H1 (cell line): ENCODE measurements at regions not wholly inside any gene's neighbourhood (a gene's known extent, or its start where the extent isn't known, plus 50 kb on each side); places are given as distances from the start of the nearest gene placed in this dataset.

Experiments
- ATF3 ChIP-seq: IDR thresholded peaks from 2 replicates; pipeline ENCODE4 v1.6.1; 2011; ENCODE audit warnings: low read depth, mild to moderate bottlenecking, low read length; ENCODE audit not compliant: insufficient read depth
- CHD7 ChIP-seq: fragments of 300-600 bp; sonication (generic); IDR thresholded peaks from 2 replicates; pipeline ENCODE4 v1.7.1; 2012; ENCODE audit warnings: low read length, moderate library complexity, mild to moderate bottlenecking, inconsistent platforms; ENCODE audit not compliant: insufficient replicate concordance
- E2F6 ChIP-seq: IDR thresholded peaks from 2 replicates; pipeline ENCODE4 v1.6.1; 2012; ENCODE audit warnings: inconsistent platforms
- GABPA ChIP-seq: IDR thresholded peaks from 2 replicates; pipeline ENCODE4 v1.6.1; 2011; ENCODE audit warnings: mild to moderate bottlenecking, low read length, moderate library complexity, borderline replicate concordance; ENCODE audit not compliant: insufficient read depth
- NANOG ChIP-seq: IDR thresholded peaks from 2 replicates; pipeline ENCODE4 v1.6.1; 2011; ENCODE audit warnings: low read length, low read depth, mild to moderate bottlenecking, inconsistent platforms; ENCODE audit not compliant: insufficient read depth, poor library complexity, severe bottlenecking
- SIX5 ChIP-seq: IDR thresholded peaks from 2 replicates; pipeline ENCODE4 v1.6.1; 2011; ENCODE audit warnings: mild to moderate bottlenecking, low read depth, low read length
- SP4 ChIP-seq: IDR thresholded peaks from 2 replicates; pipeline ENCODE4 v1.6.1; 2012; ENCODE audit warnings: low read length, inconsistent platforms
- SUZ12 ChIP-seq: fragments of 200-600 bp; sonication (generic); IDR thresholded peaks from 2 replicates; pipeline ENCODE4 v1.6.1; 2012; ENCODE audit warnings: mild to moderate bottlenecking, inconsistent platforms, low read length, moderate library complexity, mixed read lengths
- TAF1 ChIP-seq: IDR thresholded peaks from 2 replicates; pipeline ENCODE4 v1.6.1; 2011; ENCODE audit warnings: mild to moderate bottlenecking, low read depth, low read length
- TAF7 ChIP-seq: optimal IDR thresholded peaks from 2 replicates; pipeline ENCODE3; 2011; ENCODE audit warnings: low read depth, mild to moderate bottlenecking, inconsistent platforms, low read length, moderate library complexity, borderline replicate concordance
- ZNF274 ChIP-seq: IDR thresholded peaks from 2 replicates; pipeline ENCODE4 v1.7.0; 2012; ENCODE audit warnings: low read length, borderline replicate concordance; ENCODE audit errors: extremely low read depth

- TF ChIP-seq CHD7 = no peak
- TF ChIP-seq GABPA = no peak
- no peak for TF ChIP-seq E2F6
- no peak for TF ChIP-seq TAF1
- TF ChIP-seq NANOG = no peak
- TF ChIP-seq ZNF274 = no peak
- TF ChIP-seq SUZ12 = no peak
- TF ChIP-seq ATF3 = no peak
- TF ChIP-seq SP4 = no peak
- no peak for TF ChIP-seq TAF7
- no peak for TF ChIP-seq SIX5
These were observed 738.1 kb downstream of the HDGFL1 start (continued) for GRCh38 chr6:23307516-23307915.
